ENCODE measurements at regions not wholly inside any gene's neighbourhood (a gene's known extent, or its start where the extent isn't known, plus 50 kb on each side); places are given as distances from the start of the nearest gene placed in this dataset.

GRCh38 chr13:68145852-68146251 lies 915.7 kb upstream of the PCDH9 start:
- DNase-seq (ENCODE audit: low spot score): no peak

DNA sequence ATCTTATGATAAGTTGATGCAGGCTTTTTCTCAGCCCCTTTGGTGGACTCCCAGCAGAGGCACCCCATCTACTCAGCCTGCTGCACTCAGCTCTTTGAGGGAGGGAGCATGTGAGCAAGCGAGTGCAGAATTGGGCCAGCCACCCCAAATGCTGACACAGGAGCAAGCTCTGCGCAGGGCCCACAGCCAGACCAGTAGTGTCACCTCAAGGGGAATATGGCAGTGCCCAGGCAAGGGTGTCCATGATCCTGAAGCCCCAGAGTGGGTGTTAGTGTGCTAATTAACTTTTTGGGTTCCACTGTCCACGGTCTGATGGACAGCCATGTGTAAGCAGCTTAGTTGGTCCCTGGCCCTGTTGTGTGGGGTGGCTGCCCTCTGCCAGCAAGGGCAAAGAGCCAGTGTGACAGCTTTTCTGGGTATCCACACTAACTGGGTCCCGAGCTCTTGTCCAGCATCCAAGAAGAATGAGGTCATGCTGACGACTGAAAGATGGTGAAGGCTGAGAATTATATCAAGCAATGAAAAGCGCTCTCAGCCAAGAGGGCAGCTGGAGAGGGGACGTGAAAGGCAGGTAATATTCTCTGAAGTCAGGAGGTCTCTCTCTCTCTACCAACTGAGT lies 898.3 kb upstream of the PCDH9 start:
- no peak for DNase-seq (ENCODE audit: low spot score)

DNA sequence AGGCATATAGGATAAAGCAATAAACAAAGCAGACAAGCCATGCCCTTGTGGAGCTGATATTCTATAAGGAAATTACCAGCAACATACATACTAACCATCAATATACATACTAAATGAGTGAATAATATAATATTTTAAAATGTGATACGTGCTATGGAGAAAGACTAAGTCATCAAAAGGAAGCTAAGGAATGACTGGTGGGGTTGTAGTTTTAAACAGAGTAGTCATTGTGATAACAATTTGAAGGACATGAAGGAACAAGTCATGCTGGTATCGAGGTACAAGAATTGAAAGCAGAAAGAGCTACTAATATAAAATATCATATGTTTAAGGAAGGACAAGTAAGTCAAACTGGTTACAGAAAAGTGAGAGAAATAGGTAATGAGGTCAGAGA lies 894.9 kb upstream of the PCDH9 start:
- DNase-seq (ENCODE audit: low spot score): no peak

GRCh38 chr13:68124437-68125086 lies 894.4 kb upstream of the PCDH9 start:
- no peak for DNase-seq (ENCODE audit: low spot score)

DNA sequence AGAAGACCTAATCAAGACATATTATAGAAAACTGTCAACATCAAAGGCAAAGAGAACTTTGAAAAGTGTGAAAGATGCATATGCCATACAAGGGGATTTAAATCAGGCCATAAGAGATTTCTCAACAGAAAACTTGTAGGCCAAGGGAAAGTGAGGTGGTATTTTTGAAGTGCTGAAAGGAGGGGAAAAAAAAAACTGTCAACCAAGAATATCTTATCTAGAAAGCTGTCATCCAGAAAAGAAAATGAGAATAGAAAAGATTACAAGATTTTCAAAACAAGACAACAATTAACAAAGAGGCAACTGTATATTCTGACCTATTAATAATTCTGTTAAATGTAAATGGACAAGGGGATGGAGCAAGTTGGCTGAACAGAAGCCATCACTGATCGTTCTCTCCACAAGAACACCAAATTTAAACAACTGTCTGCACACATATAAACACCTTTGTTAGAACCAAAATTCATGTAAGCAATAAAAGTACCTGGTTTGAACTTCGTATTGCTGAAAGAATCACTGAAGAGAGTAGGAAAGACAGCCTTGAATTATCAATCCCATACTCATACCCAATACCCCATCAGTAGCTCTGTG lies 880.1 kb upstream of the PCDH9 start:
- no peak for DNase-seq (ENCODE audit: low spot score)

DNA sequence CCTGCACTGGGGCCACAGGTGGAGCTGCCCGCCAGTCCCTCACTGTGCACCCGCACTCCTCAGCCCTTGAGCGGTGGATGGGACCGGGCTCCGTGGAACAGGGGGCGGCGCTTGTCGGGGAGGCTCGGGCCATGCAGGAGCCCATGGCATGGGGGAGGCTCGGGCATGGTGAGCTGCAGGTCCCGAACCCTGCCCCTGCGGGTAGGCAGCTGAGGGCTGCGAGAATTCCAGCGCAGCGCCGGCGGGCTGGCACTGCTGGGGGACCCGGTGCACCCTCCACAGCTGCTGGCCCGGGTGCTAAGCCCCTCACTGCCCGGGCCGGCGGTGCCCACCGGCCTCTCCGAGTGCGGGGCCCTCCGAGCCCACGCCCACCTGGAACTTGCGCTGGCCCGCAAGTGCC lies 877.5 kb upstream of the PCDH9 start:
- no peak for DNase-seq (ENCODE audit: low spot score)

DNA sequence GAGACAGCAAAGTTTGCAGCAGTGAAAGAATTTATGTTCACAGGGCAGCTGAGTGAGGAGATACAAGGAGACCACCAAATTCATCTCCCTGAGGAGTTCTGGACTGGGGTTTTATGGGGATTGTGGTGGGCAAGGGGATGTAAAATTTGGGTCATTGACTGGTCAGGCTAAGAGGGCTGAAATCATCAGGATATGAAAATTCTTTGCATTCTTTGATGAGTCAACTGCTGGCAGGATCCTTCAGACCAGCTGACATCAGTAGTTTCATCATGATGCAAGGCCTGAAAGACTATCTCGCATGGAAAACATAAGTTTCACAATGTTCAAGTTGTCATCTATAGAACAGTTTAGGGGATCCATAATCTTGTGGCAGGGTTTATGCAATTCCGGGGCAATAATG lies 869.5 kb upstream of the PCDH9 start:
- DNase-seq (ENCODE audit: low spot score): peak; percentile 6

DNA sequence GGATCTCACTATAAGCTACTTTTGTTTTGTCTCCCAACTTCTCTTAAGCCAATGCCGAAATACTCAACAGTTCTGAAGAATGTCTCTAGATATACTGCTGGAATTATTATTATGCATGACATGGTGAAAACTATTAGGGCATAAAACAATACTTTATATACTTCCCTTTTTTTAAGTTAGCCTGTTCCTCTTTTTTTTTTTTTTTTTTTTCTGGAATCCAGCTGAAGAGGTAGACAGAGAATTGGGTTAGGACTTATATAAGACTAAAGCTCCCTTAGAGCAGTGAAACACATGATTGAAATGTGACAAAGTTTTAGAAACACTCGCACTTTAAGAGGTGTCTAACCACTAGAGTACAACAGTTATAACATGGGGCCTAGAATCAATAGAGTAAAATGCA lies 850.9 kb upstream of the PCDH9 start:
- no peak for DNase-seq (ENCODE audit: low spot score)

DNA sequence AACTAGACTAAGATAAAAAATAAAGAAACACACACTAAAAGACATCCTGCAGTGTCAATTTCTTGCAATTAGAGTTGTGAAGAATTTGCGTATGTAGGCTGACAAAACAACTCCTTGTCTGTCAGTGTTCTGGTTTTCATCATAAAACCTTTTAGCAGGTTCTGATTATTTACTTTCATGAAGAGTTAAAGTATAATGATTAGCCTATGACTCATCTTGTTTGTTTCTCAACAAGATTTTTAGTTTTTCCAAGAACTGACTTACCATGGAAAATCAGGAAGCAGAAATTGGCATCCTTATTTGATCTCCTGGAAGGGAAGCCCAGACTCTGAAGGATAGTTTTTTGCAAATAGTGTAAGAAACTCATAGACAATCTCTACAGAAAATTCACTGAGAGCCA lies 848.7 kb upstream of the PCDH9 start:
- no peak for DNase-seq (ENCODE audit: low spot score)

- DNase-seq (ENCODE audit: low spot score): no peak
Observed at GRCh38 chr13:68078469-68078868, 848.3 kb upstream of the PCDH9 start.

DNA sequence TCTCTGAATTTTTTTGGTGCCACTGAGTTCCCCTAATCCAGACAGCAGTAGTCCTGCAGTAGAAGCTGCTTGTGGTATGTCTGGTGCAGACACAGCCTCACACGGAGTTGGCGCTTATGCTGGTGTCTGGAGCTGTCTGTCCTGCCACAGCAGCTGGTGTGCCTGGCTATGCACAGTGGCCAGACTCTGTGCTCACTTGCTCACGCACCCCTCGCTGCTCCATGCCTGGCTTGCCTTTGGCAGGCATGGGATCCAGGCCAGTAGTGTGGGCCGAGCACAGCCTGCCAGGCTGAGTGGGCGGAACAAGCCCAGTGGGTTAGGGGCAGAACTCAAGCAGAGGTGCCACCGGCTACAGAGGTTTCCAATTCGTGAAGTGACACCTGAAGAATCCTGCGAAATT lies 845.9 kb upstream of the PCDH9 start:
- DNase-seq (ENCODE audit: low spot score): no peak

DNA sequence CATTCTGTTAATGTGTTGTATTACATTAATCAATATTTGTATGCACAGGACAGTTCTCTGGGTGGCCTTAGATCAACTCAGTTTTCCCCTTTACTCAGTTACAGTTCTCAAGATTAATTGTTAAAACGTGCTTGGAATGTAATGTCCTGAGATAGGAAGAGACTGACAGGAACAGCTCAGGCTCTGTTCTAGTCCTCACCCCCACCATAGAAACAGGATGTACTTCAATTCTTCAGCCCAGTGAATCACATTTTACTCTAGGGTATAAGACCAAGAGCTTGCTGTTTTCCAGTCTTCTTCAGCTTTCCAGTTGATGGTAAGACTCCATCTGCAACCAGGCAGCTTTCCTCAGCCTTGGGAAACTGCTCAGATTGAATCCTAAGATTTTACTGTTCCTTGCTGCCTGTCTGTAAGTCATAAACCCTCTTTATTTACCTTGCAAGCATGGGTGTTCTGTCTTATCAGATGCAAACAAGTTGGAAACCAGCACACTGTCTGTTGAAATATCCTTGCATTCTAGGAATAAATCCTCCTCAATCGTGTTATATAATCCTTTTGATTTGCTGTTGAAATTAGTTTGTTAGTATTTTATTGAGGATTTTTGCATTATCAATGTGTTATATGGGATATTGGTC lies 836.9 kb upstream of the PCDH9 start:
- peak; percentile 2 for DNase-seq (ENCODE audit: low spot score)

DNA sequence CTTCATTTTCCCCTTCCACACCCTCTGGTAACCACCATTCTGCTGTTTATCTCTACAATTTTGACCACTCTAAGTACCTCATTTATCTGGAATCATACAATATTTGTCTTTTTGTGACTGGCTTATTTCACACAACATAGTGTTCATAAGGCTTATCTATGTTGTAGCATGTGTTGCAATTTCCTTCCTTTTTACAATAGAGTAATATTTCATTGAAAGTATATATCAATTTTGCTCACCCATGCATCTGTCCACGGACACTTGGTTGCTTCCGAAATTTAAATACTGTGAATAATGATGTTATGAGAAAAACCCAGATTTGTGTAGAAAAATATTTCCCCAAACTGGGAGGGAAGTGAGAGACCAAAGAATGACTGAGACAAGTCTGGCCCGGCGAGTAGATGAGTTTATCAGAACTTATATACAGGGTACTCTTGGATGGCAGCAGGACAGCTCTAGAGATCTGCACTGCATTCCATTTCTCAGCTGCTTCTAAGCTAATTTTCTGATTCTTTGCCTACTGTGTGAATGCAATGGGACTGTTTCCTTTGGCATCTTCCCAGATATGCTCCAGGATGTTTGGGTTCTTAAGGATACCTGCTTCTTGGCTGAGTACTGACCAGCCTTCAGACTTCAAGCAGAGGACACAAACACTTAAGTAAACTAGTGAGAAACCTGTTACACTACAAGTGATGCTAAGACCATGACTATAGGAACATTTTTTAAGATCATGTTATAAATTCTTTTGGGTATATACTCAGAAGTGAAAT lies 834.0 kb upstream of the PCDH9 start:
- no peak for DNase-seq (ENCODE audit: low spot score)

- no peak for DNase-seq (ENCODE audit: low spot score)
Observed at GRCh38 chr13:68063181-68063580, 833.0 kb upstream of the PCDH9 start.

- no peak for DNase-seq (ENCODE audit: low spot score)
Observed at GRCh38 chr13:68057836-68058235, 827.7 kb upstream of the PCDH9 start.

- no peak for DNase-seq (ENCODE audit: low spot score)
Observed at GRCh38 chr13:68056816-68057710, 826.9 kb upstream of the PCDH9 start.

DNA sequence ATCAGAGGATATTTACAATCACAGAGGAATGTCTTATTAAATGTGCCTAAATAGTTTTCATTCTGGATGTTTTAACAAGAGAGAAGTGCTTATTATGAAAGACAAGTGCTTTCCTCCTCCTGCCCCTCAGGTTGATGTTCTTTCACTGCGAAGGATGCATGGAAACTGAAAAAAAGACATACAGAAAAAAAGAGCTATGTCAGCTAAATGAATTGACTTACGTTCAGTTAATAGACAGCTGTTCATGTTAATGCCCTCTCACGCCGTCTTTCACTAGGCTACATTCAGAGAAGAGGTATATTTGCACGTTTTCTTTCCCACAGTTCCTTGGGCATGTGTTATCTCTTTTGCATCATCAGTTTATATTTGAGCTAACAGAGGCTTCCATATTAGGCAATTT lies 821.8 kb upstream of the PCDH9 start:
- DNase-seq (ENCODE audit: low spot score): no peak

DNA sequence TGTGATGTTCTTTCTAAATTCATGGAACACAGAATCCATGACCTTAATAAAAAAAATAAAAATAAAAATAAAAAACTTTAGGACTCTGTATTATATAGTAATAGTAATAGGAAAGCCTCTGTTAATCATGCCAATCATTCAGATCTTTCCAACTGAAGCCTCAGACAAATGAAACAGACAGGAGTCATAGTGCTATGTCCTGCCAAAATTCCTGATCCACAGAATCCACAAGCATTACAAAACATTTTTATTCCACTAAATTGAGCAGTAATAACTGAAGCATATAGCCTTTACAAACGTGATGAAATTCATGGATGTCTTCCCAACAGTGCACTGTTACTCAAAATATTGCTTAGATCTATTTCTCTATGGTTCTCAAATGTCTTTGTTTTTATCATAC lies 820.6 kb upstream of the PCDH9 start:
- DNase-seq (ENCODE audit: low spot score): no peak

DNA sequence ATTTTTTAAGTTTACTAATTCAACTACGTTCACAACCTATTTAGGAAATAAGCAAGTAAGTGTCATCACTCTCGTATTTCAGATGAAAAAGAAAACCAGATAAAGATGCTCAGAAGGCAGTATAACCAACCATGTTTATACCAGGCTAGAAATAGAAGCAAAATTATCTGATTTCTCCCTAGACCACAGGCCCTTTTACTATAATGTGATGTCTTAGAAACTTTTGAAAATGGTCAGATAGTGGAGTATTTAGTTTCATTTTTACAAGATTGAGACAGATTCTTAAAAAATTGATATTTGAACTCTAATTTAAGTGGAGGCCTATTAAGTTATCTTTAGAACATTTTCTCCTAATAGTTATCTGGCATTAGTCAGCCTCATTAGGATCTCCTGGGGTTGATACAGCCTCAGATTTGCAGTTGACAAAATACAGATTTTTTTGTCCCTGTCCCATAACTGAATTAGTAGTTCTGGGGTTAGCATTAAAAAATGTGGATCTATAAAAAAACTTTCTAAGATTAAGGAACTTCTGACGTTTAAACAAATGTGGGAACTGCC lies 818.7 kb upstream of the PCDH9 start:
- DNase-seq (ENCODE audit: low spot score): no peak

DNA sequence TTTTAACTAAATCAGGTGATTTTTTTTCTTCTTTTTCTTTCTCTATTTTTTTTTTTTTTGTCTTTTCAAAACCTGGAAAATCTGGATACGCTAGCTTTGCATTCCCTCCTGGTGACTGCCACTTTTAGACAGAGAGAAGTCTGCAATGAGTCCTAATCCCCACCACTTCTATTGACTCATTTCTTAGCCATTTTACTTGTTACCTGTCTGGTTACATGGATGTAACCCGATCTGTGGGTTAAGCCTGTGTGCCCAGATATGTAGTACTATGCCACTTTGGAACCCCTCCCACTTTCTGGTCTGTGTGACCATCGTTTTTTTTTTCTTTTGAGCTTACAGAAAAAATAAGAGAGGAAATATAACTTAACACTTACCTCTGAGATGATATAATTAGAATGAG lies 817.8 kb upstream of the PCDH9 start:
- DNase-seq (ENCODE audit: low spot score): no peak

DNA sequence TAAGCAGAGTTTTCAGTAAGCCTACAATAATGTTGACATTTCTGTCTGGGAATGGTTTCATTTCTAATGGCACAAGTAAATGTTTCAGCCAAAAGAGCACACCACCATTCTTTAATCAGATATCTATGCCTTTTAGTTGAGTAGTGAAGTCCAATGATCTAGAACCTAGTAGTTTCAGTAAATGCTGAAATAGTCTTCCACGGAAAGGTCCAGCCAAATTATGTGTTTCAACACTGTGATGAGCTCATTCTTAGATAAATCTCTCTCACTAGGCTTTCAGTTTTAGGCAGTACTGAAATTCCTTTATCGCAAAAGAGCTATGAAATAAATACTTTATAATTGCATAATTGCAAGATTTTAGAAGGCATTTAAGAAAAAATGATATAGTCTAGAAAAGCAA lies 816.8 kb upstream of the PCDH9 start:
- no peak for DNase-seq (ENCODE audit: low spot score)
